Body of pancreas (tissue), 4 donors: ENCODE measurements at regions not wholly inside any gene's neighbourhood (a gene's known extent, or its start where the extent isn't known, plus 50 kb on each side); places are given as distances from the start of the nearest gene placed in this dataset.

Source experiments
- ATAC-seq: fragments of 150-250 bp; one replicate; pipeline ENCODE4 v1.9.1; 2016
- DNase-seq, 4 donors: peaks; one replicate each; pipeline ENCODE4 v3.0.0-alpha.2; 2019
- H3K27ac ChIP-seq, 4 donors: fragments of 200-600 bp; sonication (generic); 1 replicate in 3 of 4; 2 replicates in 1 of 4; pipeline versions ENCODE4 v1.5.1 to v1.6.1; 2016 to 2019; ENCODE audit warnings: mild to moderate bottlenecking in 1 of 4, mixed read lengths in 1 of 4, moderate library complexity in 1 of 4
- H3K27me3 ChIP-seq, 2 donors: fragments of 200-600 bp; sonication (generic); one replicate each; pipeline ENCODE4 v1.6.0; 2016; ENCODE audit warnings: mild to moderate bottlenecking in 1 of 2
- H3K36me3 ChIP-seq, 2 donors: fragments of 200-600 bp; sonication (generic); replicated peaks in 1 of 2; 2 replicates each; pipeline ENCODE4 v1.5.1; 2016; ENCODE audit warnings: low read depth in 2 of 2; ENCODE audit not compliant: insufficient read depth in 1 of 2
- H3K4me1 ChIP-seq: fragments of 200-600 bp; sonication (generic); one replicate; pipeline ENCODE4 v1.6.0; 2016
- H3K4me3 ChIP-seq, 2 donors: fragments of 200-600 bp; sonication (generic); 1 replicate in 1 of 2; 2 replicates in 1 of 2; pipeline ENCODE4 v1.5.1; 2016 to 2019
- H3K9me3 ChIP-seq, 3 donors: fragments of 200-600 bp; sonication (generic); 1 replicate in 2 of 3; 2 replicates in 1 of 3; pipeline ENCODE4 v1.5.1; 2016
- CTCF ChIP-seq, 7 experiments: fragments of 450-650 bp in 4 of 7; fragments of 200-600 bp in 3 of 7; sonication (generic) in 3 of 7; IDR thresholded peaks; one replicate each; pipeline ENCODE4 v1.5.1; 2016 to 2019; ENCODE audit warnings: antibody characterized with exemption in 7 of 7
- POLR2A ChIP-seq, 3 donors: fragments of 450-650 bp; IDR thresholded peaks; one replicate each; pipeline ENCODE4 v1.6.1; 2016; ENCODE audit warnings: antibody characterized with exemption in 3 of 3, mild to moderate bottlenecking in 2 of 3
- WGBS, 2 donors: methylation state at CpG; one replicate each; pipeline ENCODE4 v1.1.5; 2017; 5-methylcytosine and 5-hydroxymethylcytosine counted together
- intact Hi-C: fragments of 100-400 bp; cut with DNase I; formaldehyde crosslinking; loops from one replicate; pipeline ENCODE4 v1.15.1; 2023

GRCh38 chr7:1330801-1331425, 98.2 kb downstream of the UNCX start:
- intact Hi-C loops, result no loop called here
- no peak overlapping the region for H3K27ac ChIP-seq
- no peaks in the 10 kb centered on the region for H3K36me3 ChIP-seq
- H3K9me3 ChIP-seq, result no peaks in the 10 kb centered on the region
- DNase-seq (no peak), ATAC-seq (no peak)
- H3K4me3 ChIP-seq, result no peak overlapping the region
- TF ChIP-seq CTCF (IDR thresholded peaks at IDR 0.05) (no peak), POLR2A (IDR thresholded peaks at IDR 0.05) (no peak)
- no peaks in the 10 kb centered on the region for H3K4me1 ChIP-seq
- peaks cover 0 to 5% of the 10 kb centered on the region in 2 donors for H3K27me3 ChIP-seq
- WGBS, 2 donors, result 67 to 78% methylated on average over 30 to 38 of the region's 39 CpGs

DNA sequence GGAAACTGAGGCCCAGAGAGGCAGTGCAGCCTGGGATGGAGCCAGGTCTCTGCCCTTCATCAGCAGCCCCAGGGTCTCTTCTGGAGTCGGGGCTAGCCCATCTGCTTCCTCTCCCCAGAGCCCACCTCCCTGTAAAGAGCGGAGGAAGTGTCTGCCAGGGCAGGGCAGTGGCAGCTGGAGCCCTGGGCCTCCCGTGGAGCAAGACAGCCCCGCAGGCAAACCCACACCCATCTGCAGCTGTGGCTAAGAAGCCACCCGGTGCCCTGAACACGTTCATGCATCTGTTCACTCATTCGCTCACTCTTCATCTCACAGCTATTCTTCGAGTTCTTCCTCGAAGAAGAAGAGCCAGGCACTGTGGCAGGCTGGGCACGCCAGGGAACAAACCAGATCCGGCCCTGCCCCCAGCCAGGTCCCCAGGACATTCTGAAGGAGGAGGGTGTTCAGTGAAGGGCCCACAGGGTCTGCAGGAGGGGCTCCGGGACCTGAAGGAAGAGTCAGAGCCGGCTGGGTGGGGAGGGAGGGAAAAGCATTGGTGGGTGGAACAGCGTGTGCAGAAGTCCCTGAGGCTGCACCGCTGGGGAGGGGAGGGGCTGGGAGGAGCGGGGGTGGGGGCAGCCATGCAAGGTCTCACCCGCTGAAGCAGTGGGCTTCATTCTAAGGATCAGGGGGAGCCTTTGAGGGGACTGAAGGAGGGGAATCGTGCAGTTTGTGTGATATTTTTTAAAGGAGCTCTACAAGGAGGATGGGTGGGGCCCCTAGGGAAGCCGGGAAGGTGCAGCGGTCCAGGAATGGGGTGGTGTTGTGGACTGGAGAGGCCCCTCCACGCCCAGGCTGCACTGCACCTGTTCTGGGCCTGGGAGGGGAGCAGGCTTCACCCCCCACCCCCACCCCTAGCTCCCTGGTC, 99.1 kb downstream of the UNCX start:
- H3K27ac ChIP-seq, result no peak overlapping the region
- H3K27me3 ChIP-seq, result peaks cover 0 to 5% of the 10 kb centered on the region in 2 donors
- no peak overlapping the region for H3K4me3 ChIP-seq
- 42 to 59% methylated on average over 17 to 21 of the region's 21 CpGs for WGBS, 2 donors
- no peaks in the 10 kb centered on the region for H3K4me1 ChIP-seq
- no peak for DNase-seq
- TF ChIP-seq CTCF (IDR thresholded peaks at IDR 0.05) (no peak), POLR2A (IDR thresholded peaks at IDR 0.05) (no peak)
- no peak for ATAC-seq
- intact Hi-C loops, result no loop called here
- H3K36me3 ChIP-seq, result no peaks in the 10 kb centered on the region
- no peaks in the 10 kb centered on the region for H3K9me3 ChIP-seq

- Histone ChIP-seq H3K27me3 (no peaks in the 10 kb centered on the region), H3K4me3 (no peak overlapping the region), H3K27ac (no peak overlapping the region), H3K4me1 (no peaks in the 10 kb centered on the region), H3K36me3 (no peaks in the 10 kb centered on the region), H3K9me3 (peaks cover 0 to 6% (median 0%) of the 10 kb centered on the region in 3 donors)
- intact Hi-C loops, result no loop called here
- 71 to 79% methylated on average over 3 of the region's 3 CpGs for WGBS, 2 donors
- ATAC-seq (no peak), DNase-seq (no peak)
- no peak for TF ChIP-seq POLR2A (IDR thresholded peaks at IDR 0.05)
- no peak for TF ChIP-seq CTCF (IDR thresholded peaks at IDR 0.05)
These were observed 103.8 kb downstream of the UNCX start for GRCh38 chr7:1336509-1336908.

- Histone ChIP-seq H3K4me3 (no peak overlapping the region), H3K9me3 (peaks cover 0 to 6% (median 0%) of the 10 kb centered on the region in 3 donors), H3K27ac (no peak overlapping the region), H3K27me3 (no peaks in the 10 kb centered on the region), H3K4me1 (no peaks in the 10 kb centered on the region), H3K36me3 (no peaks in the 10 kb centered on the region)
- DNase-seq, result no peak
- no peak for TF ChIP-seq POLR2A (IDR thresholded peaks at IDR 0.05)
- TF ChIP-seq CTCF (IDR thresholded peaks at IDR 0.05), result no peak
- WGBS, 2 donors, result 82% methylated on average over 2 of the region's 2 CpGs
- intact Hi-C loops, result no loop called here
- no peak for ATAC-seq
These were observed 106.9 kb downstream of the UNCX start for GRCh38 chr7:1339611-1340010.
